HepG2 (cell line): ENCODE measurements at regions not wholly inside any gene's neighbourhood (a gene's known extent, or its start where the extent isn't known, plus 50 kb on each side); places are given as distances from the start of the nearest gene placed in this dataset.

Experiments
- ATAC-seq: fragments of 200-7000 bp; cut with Tn5 transposase; 3 replicates; pipeline ENCODE4 v1.9.1; 2020; ENCODE audit warnings: mild to moderate bottlenecking, moderate library complexity
- BruUV-seq: library from RNA; stranded (reverse); fragments of 400-500 nt; replicated peaks from 2 replicates; lab custom pipeline; 2021; lab: Mats Ljungman, UMichigan
- CTCF ChIA-PET: fragments of 300-600 bp; formaldehyde crosslinking; extraction: SDS; loops from one replicate; lab custom pipeline; 2021; ENCODE audit warnings: low total read pairs, inconsistent platforms, low intra/inter-chr PET ratio; lab: Yijun Ruan, JAX
- POLR2A ChIA-PET: fragments of 350-600 bp; sonication (Branson Sonifier 250); formaldehyde crosslinking; loops from one replicate; lab custom pipeline; 2020; ENCODE audit warnings: antibody characterized with exemption, inconsistent platforms; lab: Yijun Ruan, JAX
- DNase-seq: peaks from one replicate; pipeline ENCODE4 v3.0.0-alpha.2; 2015; ENCODE audit warnings: low spot score
- FAIRE-seq: peaks from 3 replicates; lab custom pipeline; 2011; peaks lifted over from hg19 to GRCh38; lab: Jason Lieb, UNC
- H2AFZ ChIP-seq: one replicate; pipeline ENCODE4 v1.6.1; 2011; ENCODE audit warnings: low read length, inconsistent platforms
- H3K27ac ChIP-seq: fragments of 300-600 bp; 3 replicates; pipeline ENCODE4 v1.8.0; 2011; ENCODE audit warnings: mixed run types, mild to moderate bottlenecking, mixed read lengths, low read length, inconsistent platforms; ENCODE audit not compliant: insufficient read depth; ENCODE audit errors: extremely low read length
- H3K27me3 ChIP-seq, 2 experiments: fragments of 200-600 bp in 1 of 2; 2 replicates in 1 of 2; 3 replicates in 1 of 2; pipeline versions ENCODE4 v1.6.0 to v1.8.0; 2011; ENCODE audit warnings: low read length in 2 of 2, mild to moderate bottlenecking in 2 of 2, moderate library complexity in 2 of 2, inconsistent platforms in 1 of 2; ENCODE audit not compliant: insufficient read depth in 2 of 2, control insufficient read depth in 1 of 2
- H3K36me3 ChIP-seq, 2 experiments: fragments of 200-600 bp in 1 of 2; replicated peaks in 1 of 2; 2 replicates in 1 of 2; 3 replicates in 1 of 2; pipeline versions ENCODE4 v1.5.1 to v1.8.0; 2011; ENCODE audit warnings: low read length in 2 of 2, inconsistent platforms in 1 of 2; ENCODE audit not compliant: insufficient read depth in 2 of 2, control insufficient read depth in 1 of 2
- H3K4me1 ChIP-seq: 2 replicates; pipeline ENCODE4 v1.5.1; 2012; ENCODE audit warnings: low read length, inconsistent platforms; ENCODE audit not compliant: insufficient read depth
- H3K4me2 ChIP-seq: 2 replicates; pipeline ENCODE4 v1.6.0; 2011; ENCODE audit warnings: low read depth, low read length, inconsistent platforms
- H3K4me3 ChIP-seq, 3 experiments: fragments of 200-600 bp in 1 of 3; sonication (generic), shearing (Covaris generic) in 1 of 3; replicated peaks in 1 of 3; 2 replicates each; pipeline ENCODE4 v1.5.1; 2011 to 2016; ENCODE audit warnings: low read length in 3 of 3, inconsistent platforms in 2 of 3, low read depth in 2 of 3, mild to moderate bottlenecking in 2 of 3, control low read depth in 1 of 3, mixed read lengths in 1 of 3; ENCODE audit not compliant: insufficient read depth in 1 of 3
- H3K79me2 ChIP-seq: one replicate; pipeline ENCODE4 v1.6.1; 2011; ENCODE audit warnings: low read length, inconsistent platforms; ENCODE audit not compliant: insufficient read depth
- H3K9ac ChIP-seq: 2 replicates; pipeline ENCODE4 v1.6.0; 2011; ENCODE audit warnings: mild to moderate bottlenecking, low read depth, low read length, inconsistent platforms; ENCODE audit not compliant: insufficient read depth
- H3K9me3 ChIP-seq: 2 replicates; pipeline ENCODE4 v1.5.1; 2012; ENCODE audit warnings: mild to moderate bottlenecking, low read length
- H4K20me1 ChIP-seq: 2 replicates; pipeline ENCODE4 v1.6.0; 2011; ENCODE audit warnings: inconsistent platforms, mild to moderate bottlenecking, low read length, moderate library complexity; ENCODE audit not compliant: insufficient read depth
- CAMTA2 ChIP-seq: sonication (generic); formaldehyde crosslinking; IDR thresholded peaks from 2 replicates; pipeline ENCODE4 v1.4.0; 2020; ENCODE audit warnings: mild to moderate bottlenecking, missing genetic modification reagents, borderline replicate concordance
- FOXA1 ChIP-seq, 2 experiments: fragments of 450-650 bp in 1 of 2; sonication (generic) in 1 of 2; formaldehyde crosslinking in 1 of 2; IDR thresholded peaks; 2 replicates each; pipeline versions ENCODE4 v1.4.0 to v1.6.1; 2016 to 2020; ENCODE audit warnings: missing genetic modification reagents in 1 of 2
- HBP1 ChIP-seq: IDR thresholded peaks from 2 replicates; pipeline ENCODE4 v1.6.1; 2016; ENCODE audit warnings: low read depth, control low read depth
- MTA3 ChIP-seq: sonication (generic); formaldehyde crosslinking; IDR thresholded peaks from 2 replicates; pipeline ENCODE4 v1.4.0; 2020; ENCODE audit warnings: missing genetic modification reagents
- RFXANK ChIP-seq: IDR thresholded peaks from 2 replicates; pipeline ENCODE4 v1.6.1; 2016
- SYNCRIP ChIP-seq: fragments of 200-400 bp; formaldehyde crosslinking; IDR thresholded peaks from 2 replicates; pipeline ENCODE4 v1.6.1; 2018; ENCODE audit warnings: mild to moderate bottlenecking, low read depth, low read length; ENCODE audit not compliant: insufficient read depth
- THRA ChIP-seq: sonication (generic); formaldehyde crosslinking; IDR thresholded peaks from 2 replicates; pipeline ENCODE4 v1.4.0; 2020; ENCODE audit warnings: missing genetic modification reagents, borderline replicate concordance
- ZFP36 ChIP-seq: fragments of 150-350 bp; IDR thresholded peaks from 2 replicates; pipeline ENCODE4 v1.6.1; 2018; ENCODE audit warnings: borderline replicate concordance, low read length, low read depth; ENCODE audit not compliant: partially characterized antibody
- ZNF703 ChIP-seq: sonication (generic); formaldehyde crosslinking; IDR thresholded peaks from 2 replicates; pipeline ENCODE4 v1.5.1; 2020; ENCODE audit warnings: missing genetic modification reagents, mild to moderate bottlenecking, moderate library complexity, borderline replicate concordance
- WGBS: methylation state at CpG from one replicate; pipeline ENCODE4 v1.1.6; 2017; ENCODE audit warnings: low lambda C conversion rate; 5-methylcytosine and 5-hydroxymethylcytosine counted together
- in situ Hi-C: cut with HindIII; loops from 2 replicates; pipeline ENCODE4 v1.10.0; 2017; ENCODE audit warnings: low pct_unique_long_range_greater_than_20kb; ENCODE audit not compliant: extremely low pct_ligation_motif_present
- intact Hi-C: fragments of 100-400 bp; cut with micrococcal nuclease; formaldehyde crosslinking; loops from one replicate; pipeline ENCODE4 v1.10.0; 2022; ENCODE audit not compliant: unreplicated experiment
- TF ChIP-seq, protein P1 (sequence below): sonication (generic); formaldehyde crosslinking; IDR thresholded peaks from 2 replicates; pipeline ENCODE4 v1.5.1; 2020; ENCODE audit warnings: missing genetic modification reagents, mild to moderate bottlenecking, borderline replicate concordance
- TF ChIP-seq, protein P2 (sequence below): sonication (generic); formaldehyde crosslinking; conservative IDR thresholded peaks from 2 replicates; pipeline ENCODE4 v1.8.0; 2022; ENCODE audit warnings: missing genetic modification reagents

GRCh38 chr1:230005040-230005439, 62.0 kb upstream of the GALNT2 start (continued):
- no peak for TF ChIP-seq THRA (CRISPR knock-in tag)

- Histone ChIP-seq H3K4me2 (no peak overlapping the region), H3K27me3 (peaks cover 4 to 32% of the 10 kb centered on the region in 2 experiments; a peak in 4 of 5 replicates), H3K4me3 (no peak overlapping the region), H3K27ac (no peak overlapping the region), H3K4me1 (no peaks in the 10 kb centered on the region), H4K20me1 (no peaks in the 10 kb centered on the region), H3K9ac (no peak overlapping the region), H3K79me2 (no peaks in the 10 kb centered on the region), H3K36me3 (no peaks in the 10 kb centered on the region), H2AFZ (no peak overlapping the region), H3K9me3 (no peaks in the 10 kb centered on the region)
- DNase-seq = no peak
- no peak for ATAC-seq
- ChIA-PET CTCF (no interaction called here), POLR2A (no interaction called here)
- TF ChIP-seq RFXANK (CRISPR knock-in tag) (no peak), HBP1 (CRISPR knock-in tag) (no peak), ZFP36 (no peak), MTA3 (no peak), ZNF703 (CRISPR knock-in tag) (no peak), FOXA1 (IDR thresholded peaks at IDR 0.05) (no peak), FOXA1 (CRISPR knock-in tag; IDR thresholded peaks at IDR 0.05) (no peak), SYNCRIP (no peak), CAMTA2 (CRISPR knock-in tag) (no peak)
- TF ChIP-seq, protein P1, sequence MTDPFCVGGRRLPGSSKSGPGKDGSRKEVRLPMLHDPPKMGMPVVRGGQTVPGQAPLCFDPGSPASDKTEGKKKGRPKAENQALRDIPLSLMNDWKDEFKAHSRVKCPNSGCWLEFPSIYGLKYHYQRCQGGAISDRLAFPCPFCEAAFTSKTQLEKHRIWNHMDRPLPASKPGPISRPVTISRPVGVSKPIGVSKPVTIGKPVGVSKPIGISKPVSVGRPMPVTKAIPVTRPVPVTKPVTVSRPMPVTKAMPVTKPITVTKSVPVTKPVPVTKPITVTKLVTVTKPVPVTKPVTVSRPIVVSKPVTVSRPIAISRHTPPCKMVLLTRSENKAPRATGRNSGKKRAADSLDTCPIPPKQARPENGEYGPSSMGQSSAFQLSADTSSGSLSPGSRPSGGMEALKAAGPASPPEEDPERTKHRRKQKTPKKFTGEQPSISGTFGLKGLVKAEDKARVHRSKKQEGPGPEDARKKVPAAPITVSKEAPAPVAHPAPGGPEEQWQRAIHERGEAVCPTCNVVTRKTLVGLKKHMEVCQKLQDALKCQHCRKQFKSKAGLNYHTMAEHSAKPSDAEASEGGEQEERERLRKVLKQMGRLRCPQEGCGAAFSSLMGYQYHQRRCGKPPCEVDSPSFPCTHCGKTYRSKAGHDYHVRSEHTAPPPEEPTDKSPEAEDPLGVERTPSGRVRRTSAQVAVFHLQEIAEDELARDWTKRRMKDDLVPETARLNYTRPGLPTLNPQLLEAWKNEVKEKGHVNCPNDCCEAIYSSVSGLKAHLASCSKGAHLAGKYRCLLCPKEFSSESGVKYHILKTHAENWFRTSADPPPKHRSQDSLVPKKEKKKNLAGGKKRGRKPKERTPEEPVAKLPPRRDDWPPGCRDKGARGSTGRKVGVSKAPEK (CRISPR knock-in tag) = no peak
- TF ChIP-seq, protein P2, sequence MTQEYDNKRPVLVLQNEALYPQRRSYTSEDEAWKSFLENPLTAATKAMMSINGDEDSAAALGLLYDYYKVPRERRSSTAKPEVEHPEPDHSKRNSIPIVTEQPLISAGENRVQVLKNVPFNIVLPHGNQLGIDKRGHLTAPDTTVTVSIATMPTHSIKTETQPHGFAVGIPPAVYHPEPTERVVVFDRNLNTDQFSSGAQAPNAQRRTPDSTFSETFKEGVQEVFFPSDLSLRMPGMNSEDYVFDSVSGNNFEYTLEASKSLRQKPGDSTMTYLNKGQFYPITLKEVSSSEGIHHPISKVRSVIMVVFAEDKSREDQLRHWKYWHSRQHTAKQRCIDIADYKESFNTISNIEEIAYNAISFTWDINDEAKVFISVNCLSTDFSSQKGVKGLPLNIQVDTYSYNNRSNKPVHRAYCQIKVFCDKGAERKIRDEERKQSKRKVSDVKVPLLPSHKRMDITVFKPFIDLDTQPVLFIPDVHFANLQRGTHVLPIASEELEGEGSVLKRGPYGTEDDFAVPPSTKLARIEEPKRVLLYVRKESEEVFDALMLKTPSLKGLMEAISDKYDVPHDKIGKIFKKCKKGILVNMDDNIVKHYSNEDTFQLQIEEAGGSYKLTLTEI = no peak
- BruUV-seq = no TSS peak
- intact Hi-C loops = no loop called here
- WGBS = 10% methylated on average over 3 of the region's 4 CpGs
- in situ Hi-C loops = no loop called here
- FAIRE-seq = no peak
Measured at GRCh38 chr1:230008721-230009120, 58.3 kb upstream of the GALNT2 start.
